HG03060 (cell line): ENCODE measurements at regions not wholly inside any gene's neighbourhood (a gene's known extent, or its start where the extent isn't known, plus 50 kb on each side); places are given as distances from the start of the nearest gene placed in this dataset.
"Not testable (repeated sequence)": the region's sequence is repeated elsewhere in the genome, so short reads cannot be mapped to it uniquely, and the experiment has no call there.

Source experiments
- ATAC-seq: cut with Tn5 transposase; IDR thresholded peaks from one replicate; pipeline ENCODE4 v1.9.1; 2021; ENCODE audit warnings: low read depth, moderate number of reproducible peaks; ENCODE audit not compliant: unreplicated experiment

GRCh38 chr10:22158426-22158825, 59.4 kb downstream of the EBLN1 start:
- ATAC-seq: no peak

DNA sequence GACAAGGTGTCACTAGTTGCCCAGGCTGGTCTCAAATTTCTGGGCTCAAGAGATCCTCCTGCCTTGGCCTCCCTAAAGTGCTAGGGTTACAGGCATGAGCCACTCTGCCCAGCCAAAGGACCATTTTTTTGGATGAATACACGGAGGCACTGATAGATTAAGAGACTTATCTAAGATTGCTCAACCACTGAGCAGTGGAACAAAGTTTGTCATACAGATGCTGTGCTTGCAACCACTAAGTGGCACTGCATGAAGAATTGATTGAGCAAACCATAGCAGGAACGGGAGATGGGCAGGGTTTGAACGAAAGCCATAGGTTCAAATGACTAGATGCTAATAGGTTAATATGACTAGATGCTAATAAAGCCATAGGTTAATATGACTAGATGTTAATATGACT, 61.1 kb downstream of the EBLN1 start:
- ATAC-seq: no peak

- no peak for ATAC-seq
Observed at GRCh38 chr10:22152403-22152802, 65.4 kb downstream of the EBLN1 start.

DNA sequence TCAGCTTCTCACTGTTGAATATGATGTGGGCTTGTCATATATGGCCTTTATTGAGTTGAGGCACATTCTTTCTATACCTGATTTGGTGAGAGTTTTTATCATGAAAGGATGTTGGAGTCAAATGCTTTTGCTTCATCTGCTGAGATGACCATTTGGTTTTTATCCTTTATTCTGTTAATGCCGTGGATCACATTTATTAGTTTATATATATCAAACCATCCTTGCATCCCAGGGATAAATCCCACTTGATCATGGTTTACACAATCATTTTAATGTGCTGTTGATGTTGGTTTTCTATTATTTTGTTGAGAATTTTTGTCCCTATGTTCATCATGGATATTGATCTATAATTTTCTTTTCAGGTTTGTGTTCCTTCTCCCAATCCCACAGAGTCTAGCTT, 67.0 kb downstream of the EBLN1 start:
- no peak for ATAC-seq

DNA sequence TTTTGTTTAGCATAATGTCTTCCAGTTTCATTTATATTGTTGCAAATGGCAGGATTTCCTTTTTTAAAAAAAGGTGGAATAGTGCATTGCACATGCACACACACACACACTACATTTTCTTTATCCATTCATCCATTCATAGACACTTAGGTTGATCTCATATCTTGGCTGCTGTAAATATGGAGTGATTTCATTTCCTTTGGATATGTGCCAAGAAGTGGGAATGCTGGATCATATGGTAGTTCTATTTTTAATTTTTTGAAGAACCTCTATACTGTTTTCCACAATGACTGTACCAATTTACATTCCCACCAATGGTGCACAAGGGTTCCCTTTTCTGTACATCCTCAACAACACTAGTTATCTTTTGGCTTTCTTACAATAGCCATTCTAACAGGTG, 68.9 kb downstream of the EBLN1 start:
- ATAC-seq: no peak

DNA sequence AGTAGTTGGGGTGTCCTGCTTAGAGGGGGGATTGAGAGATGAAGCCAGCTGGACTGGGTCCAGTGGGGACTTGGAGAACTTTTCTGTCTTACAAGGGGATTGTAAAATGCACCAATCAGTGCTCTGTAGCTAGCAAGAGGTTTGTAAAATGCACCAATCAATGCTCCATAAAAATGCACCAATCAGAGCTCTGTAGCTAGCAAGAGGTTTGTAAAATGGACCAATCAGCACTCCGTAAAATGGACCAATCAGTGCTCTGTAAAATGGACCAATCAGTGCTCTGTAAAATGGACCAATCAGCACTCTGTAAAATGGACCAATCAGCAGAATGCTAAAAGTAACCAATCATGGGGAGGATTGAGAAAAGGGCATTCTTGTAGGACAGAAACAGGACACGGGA, 71.9 kb downstream of the EBLN1 start:
- not testable (repeated sequence) for ATAC-seq

DNA sequence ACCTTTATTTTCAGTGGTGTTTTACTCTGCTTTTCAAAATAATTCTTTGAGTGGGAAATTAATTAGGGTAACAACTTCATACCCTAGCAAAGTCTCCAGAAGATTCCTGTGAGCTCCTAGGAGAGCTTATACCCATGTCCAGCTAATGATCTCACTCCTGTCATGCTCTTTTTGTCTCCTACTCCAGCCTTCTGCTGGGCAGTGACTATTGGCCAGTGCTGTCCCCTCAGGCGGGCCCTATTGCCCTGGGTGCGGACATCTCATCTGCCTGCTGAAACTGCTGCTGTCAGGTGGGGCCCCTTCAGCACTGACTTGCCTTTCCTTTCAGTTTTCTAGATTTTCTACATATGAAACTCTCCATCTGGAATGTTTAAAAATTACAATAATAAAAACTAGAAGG, 80.3 kb downstream of the EBLN1 start:
- no peak for ATAC-seq

DNA sequence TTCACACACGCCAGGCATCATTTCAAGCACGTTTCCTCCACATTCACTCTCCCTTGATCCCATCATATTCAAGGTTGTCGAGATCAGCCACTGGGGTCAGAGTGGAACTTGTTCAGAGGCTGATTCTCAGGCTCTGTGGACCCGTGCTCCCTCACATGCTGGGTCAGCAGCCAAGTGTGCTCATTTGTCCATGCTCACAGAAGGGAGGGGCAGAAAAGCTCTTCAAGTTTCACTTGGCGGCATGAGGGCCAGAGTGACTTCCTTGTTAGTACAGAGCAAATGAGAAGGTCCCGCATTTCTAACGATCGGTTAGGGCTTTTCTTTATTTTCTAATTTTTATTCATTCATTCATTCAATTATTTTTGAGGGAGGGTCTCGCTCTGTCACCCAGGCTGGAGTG, 82.2 kb downstream of the EBLN1 start:
- ATAC-seq: no peak

- ATAC-seq: peak; percentile 79
Observed at GRCh38 chr10:22133749-22134624, 83.8 kb downstream of the EBLN1 start.

DNA sequence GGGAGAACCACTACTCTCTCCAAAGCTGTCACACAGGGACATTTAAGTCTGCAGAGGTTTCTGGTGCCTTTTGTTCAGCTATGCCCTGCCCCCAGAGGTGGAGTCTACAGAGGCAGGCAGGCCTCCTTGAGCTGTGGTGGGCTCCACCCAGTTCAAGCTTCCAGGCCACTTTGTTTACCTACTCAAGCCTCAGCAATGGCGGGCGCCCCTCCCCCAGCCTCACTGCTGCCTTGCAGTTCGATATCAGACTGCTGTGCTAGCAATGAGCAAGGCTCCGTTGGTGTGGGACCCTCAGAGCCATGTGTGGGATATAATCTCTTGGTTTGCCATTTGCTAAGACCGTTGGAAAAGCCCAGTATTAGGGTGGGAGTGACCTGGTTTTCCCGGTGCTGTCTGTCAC, 87.0 kb downstream of the EBLN1 start:
- not testable (repeated sequence) for ATAC-seq

GRCh38 chr10:22129612-22130011, 88.2 kb downstream of the EBLN1 start:
- not testable (repeated sequence) for ATAC-seq

GRCh38 chr10:22121181-22121580, 96.6 kb downstream of the EBLN1 start:
- not testable (repeated sequence) for ATAC-seq

DNA sequence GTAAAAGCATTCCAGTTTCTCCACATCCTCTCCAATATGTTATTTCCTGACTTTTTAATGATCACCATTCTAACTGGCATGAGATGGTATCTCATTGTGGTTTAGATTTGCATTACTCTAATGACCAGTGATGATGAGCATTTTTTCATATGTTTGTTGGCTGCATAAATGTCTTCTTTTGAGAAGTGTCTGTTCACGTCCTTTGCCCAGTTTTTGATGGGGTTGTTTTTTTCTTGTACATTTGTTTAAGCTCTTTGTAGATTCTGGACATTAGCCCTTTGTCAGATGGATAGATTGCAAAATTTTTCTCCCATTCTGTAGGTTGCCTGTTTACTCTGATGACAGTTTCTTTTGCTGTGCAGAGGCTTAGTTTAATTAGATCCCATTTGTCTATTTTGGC, 97.7 kb downstream of the EBLN1 start:
- not testable (repeated sequence) for ATAC-seq

DNA sequence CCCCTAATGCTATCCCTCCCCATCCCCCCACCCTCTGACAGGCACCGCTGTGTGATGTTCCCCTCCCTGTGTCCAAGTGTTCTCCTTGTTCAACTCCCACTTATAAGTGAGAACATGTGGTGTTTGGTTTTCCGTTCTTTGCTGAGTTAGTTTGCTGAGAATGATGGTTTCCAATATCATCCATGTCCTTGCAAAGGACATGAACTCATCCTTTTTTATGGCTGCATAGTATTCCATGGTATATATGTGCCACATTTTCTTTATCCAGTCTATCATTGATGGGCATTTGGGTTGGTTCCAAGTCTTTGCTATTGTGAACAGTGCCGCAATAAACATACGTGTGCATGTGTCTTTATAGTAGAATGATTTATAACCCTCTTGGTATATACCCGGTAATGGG, 98.2 kb downstream of the EBLN1 start:
- not testable (repeated sequence) for ATAC-seq

GRCh38 chr10:22111705-22112104, 106.1 kb downstream of the EBLN1 start:
- no peak for ATAC-seq

GRCh38 chr10:22111260-22111659, 106.6 kb downstream of the EBLN1 start:
- ATAC-seq: no peak

DNA sequence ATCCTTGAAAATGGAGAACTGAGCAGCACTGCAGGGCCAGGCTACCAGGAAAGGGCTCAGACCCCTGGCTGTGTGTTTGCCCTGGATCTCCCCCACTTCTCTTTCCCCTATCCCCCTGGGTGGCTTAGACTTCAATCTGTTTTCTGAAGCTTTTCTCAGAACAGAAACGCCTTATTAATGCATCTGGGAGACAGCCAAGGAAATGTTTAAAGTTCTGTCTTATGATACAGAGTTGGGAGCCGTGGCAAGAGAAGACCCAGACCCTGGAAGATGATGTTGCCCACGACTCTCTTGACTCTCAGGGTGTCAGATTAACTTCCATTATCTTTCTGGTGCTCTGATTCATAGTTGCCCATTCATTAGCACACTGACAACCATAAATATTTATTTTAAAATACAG, 107.1 kb downstream of the EBLN1 start:
- ATAC-seq: no peak

DNA sequence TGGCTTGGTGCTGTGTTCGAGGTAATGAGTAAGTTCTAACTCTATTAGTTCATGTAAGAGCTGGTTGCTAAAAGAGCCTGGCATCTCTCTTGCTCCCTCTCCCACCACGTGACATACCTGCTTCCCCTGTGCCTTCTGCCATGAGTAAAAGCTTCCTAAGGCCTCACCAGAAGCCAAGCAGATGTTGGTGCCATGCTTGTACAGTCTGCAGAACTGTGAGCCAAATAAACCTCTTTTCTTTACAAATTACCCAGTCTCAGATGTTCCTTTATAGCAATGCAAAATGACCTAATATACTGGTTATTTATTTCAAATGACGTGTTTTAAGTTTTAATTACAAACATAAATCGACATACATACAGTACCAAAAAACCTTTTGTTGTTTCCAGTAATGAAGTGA, 101.7 kb upstream of the DNAJC1 start:
- no peak for ATAC-seq

- ATAC-seq: no peak
Observed at GRCh38 chr10:22103701-22104470, 100.4 kb upstream of the DNAJC1 start.

DNA sequence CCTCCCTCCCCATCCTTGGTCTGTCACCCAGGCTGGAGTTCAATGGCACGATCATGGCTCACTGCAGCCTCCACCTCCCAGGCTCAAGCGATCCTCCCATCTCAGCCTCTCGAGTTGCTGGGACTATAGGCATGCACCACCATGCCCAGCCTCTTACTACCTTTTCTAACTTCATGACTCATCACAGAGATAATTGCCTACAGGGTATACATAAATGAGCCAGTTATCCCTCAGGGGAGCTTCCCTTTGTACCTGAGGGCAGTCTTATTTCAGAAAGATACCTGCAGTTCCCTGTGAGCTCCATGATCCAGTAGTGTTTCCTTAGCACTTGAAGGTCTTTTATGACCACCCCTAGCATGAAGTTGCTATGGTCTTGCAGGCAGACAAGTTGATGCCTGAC, 94.2 kb upstream of the DNAJC1 start:
- ATAC-seq: no peak

GRCh38 chr10:22091260-22091659, 87.7 kb upstream of the DNAJC1 start:
- ATAC-seq: not testable (repeated sequence)

DNA sequence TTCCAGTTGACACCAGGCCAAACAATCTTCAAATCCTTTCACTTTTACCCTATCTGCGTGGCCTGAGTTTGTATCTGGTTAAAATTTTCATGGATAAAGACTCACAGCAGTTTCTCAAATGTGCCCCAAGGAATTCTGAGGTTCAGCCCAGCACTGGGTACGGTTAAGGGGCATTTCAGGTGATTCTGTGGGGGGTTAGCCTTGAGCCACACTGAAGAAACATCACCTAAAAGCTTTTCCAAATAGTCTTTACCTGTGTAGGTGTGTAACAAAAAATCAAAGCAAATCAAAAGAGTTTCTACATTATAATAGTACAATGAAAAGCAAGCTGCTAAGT, 83.8 kb upstream of the DNAJC1 start:
- ATAC-seq: no peak
